Nephron (organoid): ENCODE measurements at regions not wholly inside any gene's neighbourhood (a gene's known extent, or its start where the extent isn't known, plus 50 kb on each side); places are given as distances from the start of the nearest gene placed in this dataset.

Source experiments
- H3K27ac Mint-ChIP-seq, 3 experiments: 2 replicates each; pipeline ENCODE4 v1.8.0; 2020; ENCODE audit warnings: mixed read lengths in 3 of 3, mild to moderate bottlenecking in 2 of 3, moderate library complexity in 1 of 3
- H3K27me3 Mint-ChIP-seq: 2 replicates; pipeline ENCODE4 v1.8.0; 2021; ENCODE audit warnings: low read depth, mild to moderate bottlenecking, moderate library complexity, mixed read lengths
- H3K36me3 Mint-ChIP-seq: 2 replicates; pipeline ENCODE4 v1.8.0; 2020; ENCODE audit warnings: low read depth, mixed read lengths
- H3K4me1 Mint-ChIP-seq: 2 replicates; pipeline ENCODE4 v1.8.0; 2020; ENCODE audit warnings: mixed read lengths
- H3K4me3 Mint-ChIP-seq, 3 experiments: 2 replicates each; pipeline ENCODE4 v1.8.0; 2020; ENCODE audit warnings: mild to moderate bottlenecking in 3 of 3, mixed read lengths in 3 of 3, moderate library complexity in 2 of 3
- H3K9me3 Mint-ChIP-seq: 2 replicates; pipeline ENCODE4 v1.8.0; 2020; ENCODE audit warnings: mixed read lengths
- TF ChIP-seq, protein P1 (sequence below), 3 experiments: fragments of 200-600 bp; sonication (generic); IDR thresholded peaks; one replicate each; pipeline ENCODE4 v1.5.0; 2021; ENCODE audit warnings: antibody characterized with exemption in 3 of 3; ENCODE audit not compliant: unreplicated experiment in 3 of 3

DNA sequence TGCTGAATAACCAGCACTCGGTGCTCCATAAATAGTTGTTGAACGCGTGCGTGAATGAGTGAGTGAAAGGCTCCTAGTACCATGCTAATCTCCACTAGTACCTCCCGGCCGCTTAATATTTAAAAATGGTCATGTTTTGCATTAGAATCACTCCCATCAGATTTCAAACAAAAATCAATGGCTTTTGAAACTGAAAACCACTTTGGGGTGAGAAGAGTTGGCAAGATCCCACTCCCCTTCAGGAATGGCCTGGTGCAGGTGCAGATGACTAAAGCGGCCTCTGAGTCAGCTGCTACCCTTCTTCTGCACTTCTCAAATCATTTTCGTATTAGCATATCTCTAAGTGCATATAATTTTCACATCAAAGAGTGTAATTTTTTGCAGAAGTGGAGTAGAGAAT, 425.3 kb upstream of the PROK2 start:
- peaks cover 2% of the 10 kb centered on the region for H3K4me1 Mint-ChIP-seq
- H3K4me3 Mint-ChIP-seq = no peak overlapping the region
- H3K36me3 Mint-ChIP-seq = no peaks in the 10 kb centered on the region
- H3K9me3 Mint-ChIP-seq = no peaks in the 10 kb centered on the region
- no peaks in the 10 kb centered on the region for H3K27me3 Mint-ChIP-seq
- TF ChIP-seq, protein P1, sequence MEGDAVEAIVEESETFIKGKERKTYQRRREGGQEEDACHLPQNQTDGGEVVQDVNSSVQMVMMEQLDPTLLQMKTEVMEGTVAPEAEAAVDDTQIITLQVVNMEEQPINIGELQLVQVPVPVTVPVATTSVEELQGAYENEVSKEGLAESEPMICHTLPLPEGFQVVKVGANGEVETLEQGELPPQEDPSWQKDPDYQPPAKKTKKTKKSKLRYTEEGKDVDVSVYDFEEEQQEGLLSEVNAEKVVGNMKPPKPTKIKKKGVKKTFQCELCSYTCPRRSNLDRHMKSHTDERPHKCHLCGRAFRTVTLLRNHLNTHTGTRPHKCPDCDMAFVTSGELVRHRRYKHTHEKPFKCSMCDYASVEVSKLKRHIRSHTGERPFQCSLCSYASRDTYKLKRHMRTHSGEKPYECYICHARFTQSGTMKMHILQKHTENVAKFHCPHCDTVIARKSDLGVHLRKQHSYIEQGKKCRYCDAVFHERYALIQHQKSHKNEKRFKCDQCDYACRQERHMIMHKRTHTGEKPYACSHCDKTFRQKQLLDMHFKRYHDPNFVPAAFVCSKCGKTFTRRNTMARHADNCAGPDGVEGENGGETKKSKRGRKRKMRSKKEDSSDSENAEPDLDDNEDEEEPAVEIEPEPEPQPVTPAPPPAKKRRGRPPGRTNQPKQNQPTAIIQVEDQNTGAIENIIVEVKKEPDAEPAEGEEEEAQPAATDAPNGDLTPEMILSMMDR (IDR thresholded peaks at IDR 0.05; ENCODE audit: unreplicated experiment in 3 of 3) = no peak
- H3K27ac Mint-ChIP-seq = no peak overlapping the region

DNA sequence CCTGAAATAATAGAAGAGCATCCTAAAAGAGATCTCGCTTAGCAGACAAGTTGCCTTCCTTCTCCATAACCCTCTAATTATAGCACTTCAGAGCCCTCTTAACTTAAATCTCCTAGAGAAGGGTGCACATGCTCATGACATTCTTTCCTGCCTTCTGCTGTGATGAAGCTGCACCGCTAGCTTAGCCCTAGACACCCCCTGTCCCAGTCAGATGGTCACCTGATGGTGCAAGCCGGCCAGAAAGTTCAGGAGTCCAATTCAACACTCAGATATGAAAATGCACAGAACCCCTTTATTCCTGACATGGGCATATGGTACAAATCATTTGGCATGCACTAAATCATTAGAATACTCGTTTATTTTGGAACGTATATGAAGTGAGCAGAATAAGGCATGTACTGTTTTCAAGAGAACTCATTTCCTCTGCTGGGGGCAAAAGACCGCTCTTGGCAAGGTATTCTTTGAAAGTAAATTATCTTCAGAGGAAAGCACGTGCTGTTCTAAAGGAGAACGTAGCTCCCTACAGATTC, 420.4 kb upstream of the PROK2 start:
- Mint-ChIP-seq H3K4me3 (no peak overlapping the region), H3K27ac (peak overlapping the region in 1 of 3 experiments; percentile 15), H3K36me3 (no peaks in the 10 kb centered on the region), H3K4me1 (peaks cover 8% of the 10 kb centered on the region), H3K27me3 (no peaks in the 10 kb centered on the region), H3K9me3 (peaks cover 7% of the 10 kb centered on the region)
- TF ChIP-seq, protein P1 (IDR thresholded peaks at IDR 0.05; ENCODE audit: unreplicated experiment in 3 of 3) = no peak

DNA sequence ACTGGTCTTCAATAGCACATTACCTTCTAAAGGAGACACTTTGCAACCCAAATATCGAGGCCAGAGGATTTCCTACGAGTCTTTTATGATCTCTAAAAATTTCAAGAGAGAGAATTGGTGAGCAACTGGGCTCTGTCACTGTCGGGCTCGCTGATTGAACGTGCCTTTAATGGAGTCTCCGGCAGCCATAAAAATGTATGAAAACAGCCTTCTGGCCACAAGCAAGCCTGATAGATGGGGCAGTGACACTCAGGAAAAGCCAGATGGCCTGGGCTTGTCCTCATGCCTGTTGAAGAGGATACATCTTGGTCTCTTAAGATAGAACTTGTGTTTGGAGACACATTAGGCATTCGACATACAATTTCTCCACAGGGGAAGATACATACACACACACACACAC, 419.5 kb upstream of the PROK2 start:
- H3K27me3 Mint-ChIP-seq = peaks cover 8% of the 10 kb centered on the region
- H3K4me3 Mint-ChIP-seq = no peak overlapping the region
- H3K36me3 Mint-ChIP-seq = no peaks in the 10 kb centered on the region
- peaks cover 8% of the 10 kb centered on the region for H3K4me1 Mint-ChIP-seq
- H3K27ac Mint-ChIP-seq = no peak overlapping the region
- TF ChIP-seq, protein P1 (IDR thresholded peaks at IDR 0.05; ENCODE audit: unreplicated experiment in 3 of 3) = no peak
- H3K9me3 Mint-ChIP-seq = peaks cover 11% of the 10 kb centered on the region

DNA sequence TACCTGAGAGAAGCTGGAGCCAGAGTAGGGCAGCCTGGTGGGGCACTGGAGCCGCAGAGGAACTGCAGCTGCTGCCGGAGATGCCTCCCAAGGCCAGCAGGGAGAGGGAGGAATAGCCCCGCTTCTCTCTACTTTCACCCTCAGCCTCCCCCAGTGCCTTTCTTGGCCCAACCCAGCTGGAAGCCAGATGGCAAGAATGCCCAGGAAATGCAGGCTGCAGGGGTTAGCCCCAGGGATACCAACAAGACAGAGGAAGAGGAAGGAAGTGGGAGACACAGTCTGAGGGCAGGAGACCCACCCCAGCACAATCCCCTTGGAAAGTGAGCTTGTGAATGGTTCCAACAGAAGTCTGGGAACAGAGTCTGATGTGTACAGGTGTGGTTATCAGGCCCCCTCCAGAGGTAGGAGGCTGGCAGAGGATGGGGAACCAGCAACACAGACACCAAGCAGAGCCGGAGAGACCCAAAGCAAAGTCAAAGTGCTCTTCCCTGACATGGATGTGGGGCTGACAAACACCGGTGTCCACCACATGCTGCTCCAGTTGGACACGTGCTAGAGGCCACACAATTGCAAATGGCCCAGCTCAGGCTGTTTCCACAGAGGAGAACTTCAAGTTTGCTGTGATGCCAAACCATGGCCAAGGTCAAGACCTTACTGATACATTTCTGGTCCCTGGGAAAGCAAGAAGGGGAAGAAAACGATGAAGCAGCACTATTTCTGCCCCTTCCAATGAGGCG, 418.8 kb upstream of the PROK2 start:
- Mint-ChIP-seq H3K4me1 (peaks cover 8% of the 10 kb centered on the region), H3K9me3 (peaks cover 11% of the 10 kb centered on the region)

DNA sequence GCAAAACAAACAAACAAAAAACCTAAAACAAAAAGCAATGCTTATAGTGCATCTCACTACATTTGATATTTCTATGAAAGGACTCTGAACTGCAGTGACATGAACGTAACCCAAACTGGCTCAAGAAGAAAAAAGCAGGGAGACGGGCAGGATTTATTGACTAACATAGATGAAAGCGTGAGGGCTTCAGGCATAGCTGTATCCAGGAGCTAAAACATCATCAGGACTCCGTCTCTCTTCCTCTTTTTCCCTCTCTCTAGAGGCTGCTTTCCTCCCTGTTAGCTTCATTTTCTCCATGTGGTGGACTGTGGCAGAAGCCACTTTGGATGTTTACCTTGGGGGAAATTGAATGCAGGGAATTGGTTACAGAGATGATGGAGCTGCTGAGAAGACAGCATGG, 418.2 kb upstream of the PROK2 start:
- Mint-ChIP-seq H3K27ac (no peak overlapping the region), H3K4me1 (peaks cover 8% of the 10 kb centered on the region), H3K27me3 (peaks cover 9% of the 10 kb centered on the region), H3K36me3 (no peaks in the 10 kb centered on the region), H3K9me3 (peaks cover 11% of the 10 kb centered on the region), H3K4me3 (no peak overlapping the region)
- TF ChIP-seq, protein P1 (IDR thresholded peaks at IDR 0.05; ENCODE audit: unreplicated experiment in 3 of 3) = no peak

More for the DNA sequence above, 418.8 kb upstream of the PROK2 start:
- Mint-ChIP-seq H3K27me3 (peaks cover 9% of the 10 kb centered on the region), H3K36me3 (no peaks in the 10 kb centered on the region), H3K27ac (no peak overlapping the region), H3K4me3 (no peak overlapping the region)
- TF ChIP-seq, protein P1 (IDR thresholded peaks at IDR 0.05; ENCODE audit: unreplicated experiment in 3 of 3) = no peak

DNA sequence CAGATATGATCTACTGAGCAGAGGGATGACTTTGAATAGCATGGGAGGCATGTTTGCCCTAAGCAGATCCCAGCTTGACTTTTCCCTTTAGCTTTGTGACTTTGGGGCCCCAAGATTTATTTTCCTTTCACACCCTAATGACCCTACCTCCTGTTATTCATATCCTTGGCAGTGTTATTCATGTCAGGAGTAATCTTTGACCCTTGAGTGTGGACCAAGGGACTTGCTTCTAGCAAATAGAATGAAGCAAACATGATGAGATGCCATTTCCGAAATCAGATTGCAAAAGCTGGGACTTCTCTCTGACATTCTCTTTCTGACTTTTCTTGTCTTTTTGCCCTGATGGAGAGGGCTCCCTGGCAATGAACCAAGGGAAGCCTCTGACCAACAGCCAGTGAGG, 415.4 kb upstream of the PROK2 start:
- peaks cover 13% of the 10 kb centered on the region for H3K27me3 Mint-ChIP-seq
- no peak overlapping the region for H3K4me3 Mint-ChIP-seq
- H3K36me3 Mint-ChIP-seq = no peaks in the 10 kb centered on the region
- peaks cover 14% of the 10 kb centered on the region for H3K9me3 Mint-ChIP-seq
- H3K27ac Mint-ChIP-seq = no peak overlapping the region
- TF ChIP-seq, protein P1 (IDR thresholded peaks at IDR 0.05; ENCODE audit: unreplicated experiment in 3 of 3) = no peak
- H3K4me1 Mint-ChIP-seq = peaks cover 10% of the 10 kb centered on the region
